ENCODE measurements at regions not wholly inside any gene's neighbourhood (a gene's known extent, or its start where the extent isn't known, plus 50 kb on each side); places are given as distances from the start of the nearest gene placed in this dataset.

DNA sequence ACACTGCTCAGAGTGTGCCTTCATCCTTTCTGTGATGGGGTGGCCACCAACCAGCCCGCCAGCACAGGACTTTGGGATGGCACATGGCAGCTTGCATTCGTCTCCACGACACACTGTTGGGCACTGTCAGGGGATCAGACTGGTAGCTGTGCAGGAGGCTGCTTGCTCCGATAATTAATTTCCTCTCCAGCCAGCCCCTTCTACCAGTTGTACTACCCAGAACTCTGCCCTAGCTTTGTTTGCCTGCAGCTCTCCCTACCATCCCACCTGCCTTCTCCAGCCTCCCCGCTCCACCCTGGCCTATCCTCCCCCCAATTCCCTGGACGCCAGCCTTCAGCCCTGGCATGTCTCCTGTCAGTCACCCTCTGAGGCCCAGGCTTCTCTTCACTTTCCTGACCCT lies 228.3 kb downstream of the TSHZ3 start:
- no peak for DNase-seq

DNA sequence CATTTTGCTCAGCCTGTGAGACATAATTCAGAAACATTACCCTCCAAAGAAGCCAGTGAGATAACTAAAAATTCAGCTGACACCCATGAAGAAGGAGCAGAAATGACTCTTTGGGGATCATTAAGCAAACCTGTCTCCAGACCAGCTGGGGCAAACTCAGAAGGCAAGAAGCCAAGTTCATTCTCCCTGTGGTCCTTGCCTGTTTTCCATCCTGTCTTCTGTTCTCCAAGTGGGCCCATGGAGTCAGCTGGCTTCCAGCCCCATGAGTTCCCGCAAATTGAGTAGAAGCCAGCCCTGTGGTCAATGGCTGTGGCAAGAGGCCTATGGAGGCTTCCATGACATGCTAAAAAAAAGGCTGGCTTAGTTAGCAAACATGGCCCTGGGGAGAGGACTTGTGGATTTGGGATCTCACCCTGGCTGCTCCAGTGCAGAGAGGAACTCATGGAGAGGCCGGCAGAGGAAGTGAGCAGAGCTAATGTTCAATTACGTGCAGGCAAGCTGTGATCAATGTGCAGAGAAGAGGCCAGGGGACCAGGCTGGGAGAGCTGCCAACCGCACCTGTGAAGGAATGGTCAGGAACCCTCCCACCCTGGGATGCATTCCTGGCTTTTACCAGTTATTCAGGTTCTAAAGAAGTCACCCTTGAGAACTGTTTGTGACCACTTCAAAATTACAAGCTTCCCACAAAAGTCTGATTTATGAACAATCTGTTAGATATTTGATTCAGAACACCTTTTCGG lies 229.1 kb downstream of the TSHZ3 start:
- no peak for DNase-seq

DNA sequence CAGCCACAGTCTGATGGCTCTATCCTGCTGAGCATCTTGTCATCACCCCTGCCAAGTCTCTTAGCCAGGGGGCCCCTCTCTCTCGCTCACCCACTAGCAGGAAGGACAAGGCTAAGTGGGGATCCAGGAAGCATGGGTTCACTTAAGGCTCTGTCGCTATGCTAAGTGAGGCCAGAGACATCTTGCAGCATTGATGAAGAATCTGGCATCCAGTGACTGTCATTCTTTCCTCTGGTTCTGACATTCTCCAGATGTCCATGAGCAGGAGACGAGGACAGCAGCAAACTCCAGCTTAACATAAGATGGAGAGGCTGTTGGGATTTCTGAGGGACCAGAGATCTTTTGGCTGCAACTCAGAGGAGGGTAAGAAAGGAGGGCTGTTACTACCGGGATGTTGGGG lies 230.2 kb downstream of the TSHZ3 start:
- DNase-seq = no peak

- peak in 4 of 51 donors; percentile 4 to 16 (median 6) for DNase-seq
Measured at GRCh38 chr19:31118287-31118955, 230.8 kb downstream of the TSHZ3 start.

DNA sequence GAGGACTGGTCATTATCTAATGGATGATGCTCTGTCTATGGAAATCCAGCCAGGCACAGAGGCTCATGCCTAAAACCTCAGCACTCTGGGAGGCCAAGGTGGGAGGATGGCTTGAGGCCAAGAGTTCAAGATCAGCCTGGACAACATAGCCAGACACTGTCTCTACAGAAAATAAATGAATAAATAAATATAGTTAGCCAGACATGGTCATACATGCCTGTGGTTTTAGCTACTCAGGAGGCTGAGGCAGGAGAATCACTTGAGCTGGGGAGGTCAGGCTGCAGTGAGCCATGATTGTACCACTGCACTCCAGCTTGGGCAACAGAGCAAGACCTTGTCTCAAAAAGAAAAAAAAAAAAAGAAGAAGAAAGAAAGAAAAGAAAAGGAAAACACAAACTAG lies 234.7 kb downstream of the TSHZ3 start:
- DNase-seq = no peak

- DNase-seq = no peak
Measured at GRCh38 chr19:31113293-31113692, 235.9 kb downstream of the TSHZ3 start.

GRCh38 chr19:31112158-31112557 lies 237.1 kb downstream of the TSHZ3 start:
- DNase-seq = no peak

DNA sequence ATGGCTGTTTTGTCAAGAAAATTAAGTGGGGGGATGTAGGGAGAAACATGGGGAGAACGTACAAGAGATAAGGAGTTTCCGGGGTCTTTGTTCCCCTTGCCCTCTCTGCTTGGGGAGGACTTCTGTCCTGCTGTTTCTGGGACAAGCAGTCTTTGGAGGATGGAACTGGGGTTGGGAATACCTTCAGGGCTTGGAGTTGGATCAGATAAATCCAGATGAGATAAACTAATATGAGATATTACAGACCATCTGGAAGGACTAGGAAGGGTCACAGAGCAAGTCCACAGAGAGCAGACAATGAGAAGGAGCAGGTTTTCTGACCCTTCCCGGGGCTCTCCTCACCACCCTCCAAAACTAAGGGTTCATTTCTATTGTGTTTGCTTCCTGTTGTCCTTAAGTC lies 237.5 kb downstream of the TSHZ3 start:
- no peak for DNase-seq

DNA sequence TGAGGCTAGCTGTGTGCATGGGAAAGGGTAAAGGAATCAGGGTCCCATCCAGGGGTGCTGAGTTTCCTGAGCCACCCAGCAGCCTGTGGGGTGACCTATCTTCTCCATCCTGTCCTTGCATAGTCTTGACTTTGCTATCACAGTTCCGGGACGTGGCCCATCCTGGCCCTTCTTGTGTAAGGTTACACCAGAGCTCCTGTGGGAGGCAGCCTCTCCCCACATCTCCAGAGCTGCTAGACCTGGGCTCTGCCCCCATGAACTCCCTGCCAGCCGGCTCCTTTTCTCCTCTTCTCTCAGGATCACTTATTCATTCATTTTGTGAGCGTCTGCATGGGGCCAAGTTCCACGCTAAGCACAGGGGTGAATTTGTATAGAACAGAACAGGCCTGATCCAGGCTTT lies 238.9 kb downstream of the TSHZ3 start:
- no peak for DNase-seq

GRCh38 chr19:31109636-31110035 lies 239.6 kb downstream of the TSHZ3 start:
- DNase-seq = no peak

DNA sequence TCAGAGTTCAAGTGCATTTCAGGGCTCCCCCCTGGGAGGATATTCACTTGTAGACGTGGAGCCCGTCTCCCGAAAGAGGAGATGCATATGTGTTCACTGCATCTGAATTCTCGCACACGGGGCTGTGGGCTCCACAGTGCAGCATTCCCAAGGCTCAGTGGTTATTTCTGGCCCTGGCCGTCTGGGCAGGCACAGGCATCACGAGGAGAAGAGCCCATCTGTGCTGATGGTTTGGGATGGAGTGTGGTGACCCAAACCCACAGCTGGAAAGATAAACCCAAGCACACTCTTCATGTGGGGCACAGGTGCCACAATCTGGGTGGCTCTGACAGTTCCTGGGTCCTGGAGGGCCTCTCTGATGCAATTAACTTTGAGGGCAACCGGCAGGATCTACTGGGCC lies 242.1 kb downstream of the TSHZ3 start:
- no peak for DNase-seq

GRCh38 chr19:31105761-31106160 lies 243.5 kb downstream of the TSHZ3 start:
- no peak for DNase-seq

DNA sequence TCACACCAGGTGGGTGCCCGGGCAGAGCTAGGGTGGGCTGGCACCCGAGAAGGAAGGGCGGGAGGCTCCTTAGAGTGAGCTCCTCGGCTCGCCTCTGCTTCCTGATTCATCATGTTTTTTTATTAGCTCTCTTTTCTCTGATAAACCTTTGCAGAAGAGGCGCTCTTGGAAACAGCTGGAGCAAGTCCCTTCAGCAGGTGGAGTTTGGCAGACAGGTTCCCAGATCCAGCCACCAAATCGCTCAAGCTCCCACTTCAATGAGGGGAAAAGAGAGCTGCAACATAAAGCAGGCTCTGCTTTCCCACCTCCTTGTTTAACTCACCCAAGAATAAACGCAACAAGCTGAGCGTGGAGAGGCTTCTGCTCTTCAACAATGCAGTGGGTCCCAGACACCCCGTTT lies 244.8 kb downstream of the TSHZ3 start:
- no peak for DNase-seq

GRCh38 chr19:31103228-31103627 lies 246.0 kb downstream of the TSHZ3 start:
- no peak for DNase-seq

DNA sequence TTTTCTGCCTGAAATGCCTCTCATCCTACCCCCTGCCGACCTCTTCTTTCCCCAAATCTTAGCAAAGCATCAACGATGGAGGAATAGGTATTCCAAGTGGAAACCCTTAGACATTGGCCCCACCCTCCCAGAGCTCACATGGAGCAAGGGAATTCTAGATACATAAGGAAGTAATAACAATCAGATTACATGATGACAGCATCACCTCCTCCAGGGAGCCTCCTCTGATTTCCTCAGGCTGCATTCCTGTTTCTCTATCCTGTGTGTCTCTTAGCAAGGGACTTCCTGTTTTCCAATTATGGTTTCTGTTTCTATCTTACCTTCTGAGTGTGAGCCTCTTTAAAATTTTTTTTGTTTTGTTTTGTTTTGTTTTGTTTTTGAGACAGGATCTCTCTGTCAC lies 246.6 kb downstream of the TSHZ3 start:
- DNase-seq = no peak

- no peak for DNase-seq
Measured at GRCh38 chr19:31100981-31101380, 248.3 kb downstream of the TSHZ3 start.

DNA sequence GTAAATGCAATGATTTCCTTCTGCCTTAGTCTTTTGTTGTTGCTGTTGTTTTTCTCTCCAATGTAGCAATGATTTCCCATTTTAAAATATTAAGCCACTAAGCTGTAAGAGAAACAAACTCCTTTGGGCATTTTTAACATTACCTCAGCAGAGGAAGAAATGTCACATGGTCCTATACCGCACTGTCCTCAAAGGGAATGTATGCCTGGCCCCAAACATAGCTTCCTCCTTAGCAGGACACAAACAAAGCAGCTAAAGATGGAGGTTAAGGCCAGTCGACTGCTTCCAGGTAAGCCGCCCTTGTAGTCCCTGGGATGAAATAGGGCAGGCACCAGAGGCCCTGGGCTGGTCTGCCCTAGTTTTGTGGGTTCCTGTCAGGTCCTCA lies 249.0 kb downstream of the TSHZ3 start:
- DNase-seq = no peak

DNA sequence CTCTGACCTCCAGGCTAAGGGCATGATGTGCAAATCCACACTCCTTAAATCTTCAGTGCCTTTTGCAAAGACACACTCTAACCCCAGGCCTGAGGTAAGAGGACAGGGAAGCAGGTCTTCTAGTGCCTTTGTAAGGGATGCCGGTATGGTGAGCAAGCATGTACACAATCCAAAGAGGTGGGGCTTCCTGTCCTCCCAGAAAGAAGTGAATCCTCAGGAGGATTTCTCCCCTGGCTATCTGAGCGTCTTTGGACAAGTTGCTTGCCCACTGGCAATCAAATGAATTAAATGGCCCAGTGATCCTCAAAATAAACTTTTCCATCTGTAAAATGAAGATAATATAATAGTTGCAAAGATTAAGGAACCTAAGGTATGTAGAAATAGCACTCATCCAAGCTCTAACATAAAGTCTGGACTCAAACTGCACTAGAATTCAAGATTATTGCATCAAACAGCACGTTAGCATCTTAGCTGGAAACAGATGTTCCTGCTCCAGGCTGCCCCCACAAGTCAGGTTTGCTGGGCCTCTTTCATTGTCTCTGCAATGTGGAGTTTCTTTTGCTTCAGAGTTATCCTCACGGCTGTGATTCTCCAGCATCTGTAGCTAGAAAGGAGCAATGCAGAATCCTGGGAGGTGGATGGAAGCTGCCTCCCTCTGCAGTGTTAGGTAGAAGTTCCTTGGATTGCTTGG lies 249.6 kb downstream of the TSHZ3 start:
- DNase-seq = no peak

DNA sequence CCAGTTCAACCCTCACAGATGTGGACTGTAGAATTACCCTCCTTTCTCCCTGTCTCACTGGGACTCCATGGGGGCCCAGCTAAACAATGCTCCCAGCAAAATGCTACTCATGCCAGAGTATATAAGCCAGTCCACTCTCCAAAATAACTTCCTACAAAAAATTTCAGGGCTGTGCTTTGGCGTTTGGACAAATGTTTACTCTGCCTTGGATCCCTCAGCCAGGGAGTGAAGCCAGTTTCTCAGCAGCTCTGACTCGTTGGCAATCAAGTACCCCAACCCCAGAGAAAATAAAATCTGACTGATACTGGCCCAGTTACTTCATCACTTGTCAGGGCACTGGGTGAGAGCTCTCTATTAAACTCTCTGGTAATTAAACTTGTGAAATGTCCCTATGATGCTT lies 250.4 kb downstream of the TSHZ3 start:
- DNase-seq = no peak

DNA sequence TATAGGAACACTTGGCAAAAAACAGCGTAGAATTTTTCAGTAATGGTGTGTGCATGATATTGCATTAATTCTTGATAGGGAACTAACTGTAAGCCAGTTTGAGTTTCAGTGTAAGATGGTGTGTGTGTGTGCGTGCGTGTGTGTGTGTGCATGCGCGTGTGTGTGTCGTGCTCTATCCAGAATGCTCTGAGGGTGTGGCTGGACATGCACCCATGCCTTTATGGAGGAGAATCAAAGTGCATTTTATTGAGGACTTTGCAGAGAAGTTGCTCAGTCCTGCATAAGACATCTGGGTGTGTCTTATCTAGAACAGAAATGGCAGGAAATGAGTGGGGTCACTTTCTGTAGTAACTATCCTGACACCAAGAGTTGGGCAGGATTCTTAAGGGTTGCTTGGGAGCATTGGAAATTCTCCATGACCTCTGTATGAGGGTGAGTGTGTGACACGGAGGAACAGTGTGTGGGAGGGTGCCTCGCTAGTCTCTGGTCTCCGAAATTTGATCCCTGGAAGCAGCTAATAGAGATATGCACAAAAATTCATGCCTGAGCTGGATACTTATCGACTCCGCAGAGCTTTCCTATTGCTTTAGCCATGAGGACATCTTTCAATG lies 252.2 kb downstream of the TSHZ3 start:
- DNase-seq = no peak

DNA sequence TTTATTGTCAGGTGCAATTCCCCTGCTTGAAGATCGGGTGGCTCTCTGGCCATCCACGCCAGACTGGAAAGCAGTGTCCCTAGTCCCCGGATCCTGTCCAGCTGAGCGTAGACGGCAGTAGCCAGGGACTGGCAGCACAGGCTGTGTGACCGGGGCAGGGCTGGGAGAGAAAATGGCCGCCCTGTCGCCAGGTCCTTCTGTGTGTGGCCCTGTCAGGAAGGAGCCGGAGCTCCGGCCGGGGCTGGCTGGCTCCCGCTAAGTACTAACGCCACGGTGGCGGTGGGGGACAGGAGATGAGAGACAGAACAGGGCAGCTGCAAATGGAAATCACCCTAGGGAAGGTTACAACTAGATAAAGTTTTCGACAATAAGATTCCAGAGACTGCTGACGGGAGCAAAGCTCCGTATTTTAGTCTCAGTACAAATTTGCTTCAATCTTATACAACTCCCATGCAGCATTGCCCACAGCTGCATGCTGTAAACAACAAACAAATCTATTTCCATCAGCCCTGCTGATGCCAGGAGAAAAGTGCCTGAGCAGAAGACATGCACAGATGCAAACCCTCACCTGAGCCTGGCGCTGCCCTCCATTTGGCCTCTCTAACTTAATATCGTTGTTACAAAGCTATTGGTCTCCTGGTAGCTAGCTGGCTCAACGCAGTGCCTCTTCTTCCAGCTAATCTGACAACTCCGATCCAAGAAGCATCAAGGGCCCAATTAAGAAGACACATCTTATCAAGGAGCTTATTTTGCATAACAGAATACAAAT lies 253.0 kb downstream of the TSHZ3 start:
- DNase-seq = no peak
